Neural progenitor cell (in vitro differentiated cells): ENCODE measurements at regions not wholly inside any gene's neighbourhood (a gene's known extent, or its start where the extent isn't known, plus 50 kb on each side); places are given as distances from the start of the nearest gene placed in this dataset.

Source experiments
- CTCF ChIP-seq: fragments of 200-600 bp; sonication (generic); IDR thresholded peaks from 2 replicates; pipeline ENCODE4 v1.5.1; 2017; ENCODE audit warnings: antibody characterized with exemption, mild to moderate bottlenecking
- EZH2 ChIP-seq: fragments of 200-600 bp; sonication (generic); IDR thresholded peaks from 2 replicates; pipeline ENCODE4 v1.6.1; 2017; ENCODE audit warnings: antibody characterized with exemption, mild to moderate bottlenecking, moderate library complexity

- TF ChIP-seq CTCF (no peak), EZH2 (no peak)
These were observed 124.3 kb upstream of the KLF6 start for GRCh38 chr10:3909339-3909738.
